HG02571 (cell line): ENCODE measurements at regions not wholly inside any gene's neighbourhood (a gene's known extent, or its start where the extent isn't known, plus 50 kb on each side); places are given as distances from the start of the nearest gene placed in this dataset.

Experiments used
- ATAC-seq: cut with Tn5 transposase; IDR thresholded peaks from one replicate; pipeline ENCODE4 v1.9.1; 2021; ENCODE audit warnings: mild to moderate bottlenecking, moderate library complexity; ENCODE audit not compliant: unreplicated experiment

GRCh38 chr10:84994722-84995121 lies 666.3 kb downstream of the CCSER2 start:
- ATAC-seq = no peak

GRCh38 chr10:84996580-84996979 lies 668.2 kb downstream of the CCSER2 start:
- no peak for ATAC-seq

GRCh38 chr10:84997870-84998269 lies 669.5 kb downstream of the CCSER2 start:
- no peak for ATAC-seq

- ATAC-seq = no peak
Measured at GRCh38 chr10:84999929-85000328, 671.5 kb downstream of the CCSER2 start.

GRCh38 chr10:85003083-85003482 lies 674.7 kb downstream of the CCSER2 start:
- no peak for ATAC-seq

- ATAC-seq = no peak
Measured at GRCh38 chr10:85008488-85009184, 680.2 kb downstream of the CCSER2 start.

- no peak for ATAC-seq
Measured at GRCh38 chr10:85012305-85012704, 683.9 kb downstream of the CCSER2 start.

GRCh38 chr10:85026878-85027467 lies 698.6 kb downstream of the CCSER2 start:
- no peak for ATAC-seq

- ATAC-seq = no peak
Measured at GRCh38 chr10:85032981-85033380, 704.6 kb downstream of the CCSER2 start.

- ATAC-seq = no peak
Measured at GRCh38 chr10:85036661-85037060, 708.3 kb downstream of the CCSER2 start.

GRCh38 chr10:85039311-85039710 lies 710.9 kb downstream of the CCSER2 start:
- no peak for ATAC-seq

- no peak for ATAC-seq
Measured at GRCh38 chr10:85043207-85043606, 714.8 kb downstream of the CCSER2 start.

GRCh38 chr10:85045046-85045445 lies 716.7 kb downstream of the CCSER2 start:
- no peak for ATAC-seq

- ATAC-seq = no peak
Measured at GRCh38 chr10:85047170-85047834, 718.9 kb downstream of the CCSER2 start.

- ATAC-seq = no peak
Measured at GRCh38 chr10:85047979-85048378, 719.6 kb downstream of the CCSER2 start.

GRCh38 chr10:85048644-85049043 lies 720.3 kb downstream of the CCSER2 start:
- ATAC-seq = no peak

- ATAC-seq = no peak
Measured at GRCh38 chr10:85060944-85061343, 732.6 kb downstream of the CCSER2 start.

GRCh38 chr10:85061401-85061800 lies 733.0 kb downstream of the CCSER2 start:
- no peak for ATAC-seq

- ATAC-seq = no peak
Measured at GRCh38 chr10:85067955-85068354, 739.6 kb downstream of the CCSER2 start.

- no peak for ATAC-seq
Measured at GRCh38 chr10:85080934-85081333, 752.5 kb downstream of the CCSER2 start.

- ATAC-seq = no peak
Measured at GRCh38 chr10:85098835-85099521, 770.6 kb downstream of the CCSER2 start.

GRCh38 chr10:85100495-85100894 lies 772.1 kb downstream of the CCSER2 start:
- ATAC-seq = no peak
